Fibroblast of lung (primary cell): ENCODE measurements at regions not wholly inside any gene's neighbourhood (a gene's known extent, or its start where the extent isn't known, plus 50 kb on each side); places are given as distances from the start of the nearest gene placed in this dataset.
A peak's percentile ranks its signal among the peaks of the same experiment; 100 is the strongest.

Source experiments
- DNase-seq, 2 donors: peaks; one replicate each; pipeline versions ENCODE4 v3.0.0 to v3.0.0-alpha.2; 2010; ENCODE audit warnings: low read depth in 2 of 2
- H2AFZ ChIP-seq: 2 replicates; pipeline ENCODE4 v1.5.1; 2012; ENCODE audit warnings: low read length, control low read depth, inconsistent platforms
- H3K27ac ChIP-seq: 2 replicates; pipeline ENCODE4 v1.5.1; 2011; ENCODE audit warnings: low read length, control low read depth; ENCODE audit not compliant: insufficient read depth
- H3K27me3 ChIP-seq: 2 replicates; pipeline ENCODE4 v1.5.1; 2011; ENCODE audit warnings: mild to moderate bottlenecking, low read length; ENCODE audit not compliant: control insufficient read depth, insufficient read depth
- H3K36me3 ChIP-seq: 2 replicates; pipeline ENCODE4 v1.5.1; 2011; ENCODE audit warnings: low read length; ENCODE audit not compliant: control insufficient read depth, insufficient read depth
- H3K4me1 ChIP-seq: 2 replicates; pipeline ENCODE4 v1.5.1; 2011; ENCODE audit warnings: low read length; ENCODE audit not compliant: control insufficient read depth, insufficient read depth; ENCODE audit errors: extremely low read depth
- H3K4me2 ChIP-seq: 2 replicates; pipeline ENCODE4 v1.5.1; 2011; ENCODE audit warnings: low read length, control low read depth; ENCODE audit not compliant: insufficient read depth; ENCODE audit errors: extremely low read depth
- H3K4me3 ChIP-seq, 4 experiments: fragments of 200-600 bp in 1 of 4; sonication (generic) in 1 of 4; replicated peaks in 1 of 4; 2 replicates each; pipeline ENCODE4 v1.5.1; 2011 to 2016; ENCODE audit warnings: low read length in 4 of 4, low read depth in 3 of 4, mild to moderate bottlenecking in 3 of 4, control low read depth in 2 of 4, inconsistent platforms in 1 of 4, mixed read lengths in 1 of 4; ENCODE audit not compliant: insufficient read depth in 1 of 4; ENCODE audit errors: control extremely low read depth in 1 of 4
- H3K79me2 ChIP-seq: 2 replicates; pipeline ENCODE4 v1.5.1; 2012; ENCODE audit warnings: mild to moderate bottlenecking, low read length, inconsistent platforms; ENCODE audit not compliant: control insufficient read depth, insufficient read depth
- H3K9ac ChIP-seq: 2 replicates; pipeline ENCODE4 v1.5.1; 2011; ENCODE audit warnings: mild to moderate bottlenecking, low read length, control low read depth; ENCODE audit not compliant: insufficient read depth
- H3K9me3 ChIP-seq: 2 replicates; pipeline ENCODE4 v1.5.1; 2012; ENCODE audit warnings: low read depth, low read length; ENCODE audit not compliant: control insufficient read depth, insufficient read depth
- H4K20me1 ChIP-seq: 2 replicates; pipeline ENCODE4 v1.5.1; 2011; ENCODE audit warnings: low read length; ENCODE audit not compliant: control insufficient read depth, insufficient read depth; ENCODE audit errors: extremely low read depth
- CTCF ChIP-seq, 2 donors: IDR thresholded peaks in 1 of 2; conservative IDR thresholded peaks in 1 of 2; 1 replicate in 1 of 2; 2 replicates in 1 of 2; pipeline ENCODE4 v1.5.1; 2011 to 2012; ENCODE audit warnings: low read length in 2 of 2, control low read depth in 1 of 2, inconsistent platforms in 1 of 2, low read depth in 1 of 2, mild to moderate bottlenecking in 1 of 2
- EZH2 ChIP-seq: IDR thresholded peaks from 2 replicates; pipeline ENCODE4 v1.5.1; 2012; ENCODE audit warnings: low read length, control low read depth, mild to moderate bottlenecking; ENCODE audit errors: missing control alignments

GRCh38 chr10:31081937-31082840 lies 50.5 kb upstream of the ZNF438 start:
- Histone ChIP-seq H3K79me2 (no peaks in the 10 kb centered on the region), H3K27me3 (no peaks in the 10 kb centered on the region), H3K27ac (no peak overlapping the region), H2AFZ (no peak overlapping the region), H3K4me2 (no peak overlapping the region), H3K9me3 (no peaks in the 10 kb centered on the region), H3K4me3 (no peak overlapping the region), H3K36me3 (no peaks in the 10 kb centered on the region), H4K20me1 (no peaks in the 10 kb centered on the region), H3K9ac (no peak overlapping the region), H3K4me1 (no peaks in the 10 kb centered on the region)
- DNase-seq: no peak
- no peak for TF ChIP-seq EZH2
- no peak for TF ChIP-seq CTCF (conservative IDR thresholded peaks at IDR 0.05 in 1 of 2, IDR thresholded peaks at IDR 0.05 in 1 of 2; ENCODE audit: low read depth in 1 of 2, low read length in 2 of 2)

GRCh38 chr10:31083765-31084184 lies 52.1 kb upstream of the ZNF438 start:
- peak overlapping the region; percentile 5 for H2AFZ ChIP-seq
- H3K4me2 ChIP-seq: no peak overlapping the region
- no peak overlapping the region for H3K9ac ChIP-seq
- no peaks in the 10 kb centered on the region for H3K9me3 ChIP-seq
- no peak for TF ChIP-seq EZH2
- TF ChIP-seq CTCF (conservative IDR thresholded peaks at IDR 0.05 in 1 of 2, IDR thresholded peaks at IDR 0.05 in 1 of 2; ENCODE audit: low read depth in 1 of 2, low read length in 2 of 2): peak; percentile 33 to 37
- H4K20me1 ChIP-seq: no peaks in the 10 kb centered on the region
- no peaks in the 10 kb centered on the region for H3K27me3 ChIP-seq
- peak; percentile 49 to 50 for DNase-seq
- no peak overlapping the region for H3K27ac ChIP-seq
- no peaks in the 10 kb centered on the region for H3K79me2 ChIP-seq
- no peaks in the 10 kb centered on the region for H3K36me3 ChIP-seq
- no peaks in the 10 kb centered on the region for H3K4me1 ChIP-seq
- H3K4me3 ChIP-seq: no peak overlapping the region

GRCh38 chr10:31087011-31087410 lies 55.3 kb upstream of the ZNF438 start:
- Histone ChIP-seq H3K36me3 (no peaks in the 10 kb centered on the region), H3K9me3 (no peaks in the 10 kb centered on the region), H3K9ac (no peak overlapping the region), H4K20me1 (no peaks in the 10 kb centered on the region), H3K79me2 (no peaks in the 10 kb centered on the region), H2AFZ (no peak overlapping the region), H3K4me2 (no peak overlapping the region), H3K27me3 (no peaks in the 10 kb centered on the region), H3K4me3 (no peak overlapping the region), H3K27ac (no peak overlapping the region), H3K4me1 (no peaks in the 10 kb centered on the region)
- TF ChIP-seq EZH2: no peak
- no peak for TF ChIP-seq CTCF (conservative IDR thresholded peaks at IDR 0.05 in 1 of 2, IDR thresholded peaks at IDR 0.05 in 1 of 2; ENCODE audit: low read depth in 1 of 2, low read length in 2 of 2)
- no peak for DNase-seq
